Karpas-422 (cell line): ENCODE measurements at regions not wholly inside any gene's neighbourhood (a gene's known extent, or its start where the extent isn't known, plus 50 kb on each side); places are given as distances from the start of the nearest gene placed in this dataset.
"Not testable (repeated sequence)": the region's sequence is repeated elsewhere in the genome, so short reads cannot be mapped to it uniquely, and the experiment has no call there.

Experiments
- DNase-seq: peaks from one replicate; pipeline ENCODE4 v3.0.0-alpha.2; 2015
- H2AFZ ChIP-seq: fragments of 200-600 bp; sonication (generic); 2 replicates; pipeline ENCODE4 v1.6.1; 2014; ENCODE audit warnings: antibody characterized with exemption, low read length, mixed read lengths
- H3K27ac ChIP-seq: fragments of 200-600 bp; sonication (generic); 2 replicates; pipeline ENCODE4 v1.5.1; 2014; ENCODE audit warnings: mild to moderate bottlenecking, low read length, moderate library complexity
- H3K27me3 ChIP-seq: fragments of 200-600 bp; sonication (generic); 2 replicates; pipeline ENCODE4 v1.6.1; 2014; ENCODE audit warnings: low read length, mixed read lengths
- H3K36me3 ChIP-seq: fragments of 200-600 bp; sonication (generic); 2 replicates; pipeline ENCODE4 v1.6.1; 2014; ENCODE audit warnings: low read length, mixed read lengths; ENCODE audit not compliant: insufficient read depth
- H3K4me1 ChIP-seq: fragments of 200-600 bp; sonication (generic); 2 replicates; pipeline ENCODE4 v1.6.1; 2014; ENCODE audit warnings: mild to moderate bottlenecking, low read length, mixed read lengths
- H3K4me2 ChIP-seq: fragments of 200-600 bp; sonication (generic); 2 replicates; pipeline ENCODE4 v1.6.1; 2014; ENCODE audit warnings: low read length, low read depth, mild to moderate bottlenecking; ENCODE audit not compliant: poor library complexity, severe bottlenecking
- H3K4me3 ChIP-seq: fragments of 200-600 bp; sonication (generic); 2 replicates; pipeline ENCODE4 v1.5.1; 2014; ENCODE audit warnings: mild to moderate bottlenecking, antibody characterized with exemption, low read length, mixed read lengths
- H3K79me2 ChIP-seq: fragments of 200-600 bp; sonication (generic); 2 replicates; pipeline ENCODE4 v1.6.1; 2014; ENCODE audit warnings: mild to moderate bottlenecking, low read length, mixed read lengths
- H3K9ac ChIP-seq: fragments of 200-600 bp; sonication (generic); 2 replicates; pipeline ENCODE4 v1.6.0; 2014; ENCODE audit warnings: low read length
- H3K9me2 ChIP-seq: fragments of 200-600 bp; sonication (generic), shearing (Covaris generic); replicated peaks from 2 replicates; pipeline ENCODE4 v1.6.0; 2014; ENCODE audit warnings: mild to moderate bottlenecking, low read length, moderate library complexity; ENCODE audit not compliant: insufficient read depth
- H3K9me3 ChIP-seq: fragments of 300-700, 200-600 bp; sonication (generic); 2 replicates; pipeline ENCODE4 v1.6.1; 2014; ENCODE audit warnings: low read length, mixed read lengths
- H4K20me1 ChIP-seq: fragments of 200-600 bp; sonication (generic); 2 replicates; pipeline ENCODE4 v1.6.1; 2014; ENCODE audit warnings: mild to moderate bottlenecking, antibody characterized with exemption, low read length, low read depth; ENCODE audit not compliant: insufficient read depth

GRCh38 chr6:11890849-11891248 is 112.2 kb upstream of the ADTRP start:
- no peaks in the 10 kb centered on the region for H3K9me2 ChIP-seq
- no peak overlapping the region for H3K9ac ChIP-seq
- H3K9me3 ChIP-seq: no peaks in the 10 kb centered on the region
- H2AFZ ChIP-seq: no peak overlapping the region
- no peaks in the 10 kb centered on the region for H3K4me1 ChIP-seq
- H3K4me2 ChIP-seq: no peak overlapping the region
- H3K4me3 ChIP-seq: no peak overlapping the region
- no peak for DNase-seq
- H3K27me3 ChIP-seq: no peaks in the 10 kb centered on the region
- H3K79me2 ChIP-seq: no peaks in the 10 kb centered on the region
- H3K27ac ChIP-seq: no peak overlapping the region
- no peaks in the 10 kb centered on the region for H3K36me3 ChIP-seq
- no peaks in the 10 kb centered on the region for H4K20me1 ChIP-seq

DNA sequence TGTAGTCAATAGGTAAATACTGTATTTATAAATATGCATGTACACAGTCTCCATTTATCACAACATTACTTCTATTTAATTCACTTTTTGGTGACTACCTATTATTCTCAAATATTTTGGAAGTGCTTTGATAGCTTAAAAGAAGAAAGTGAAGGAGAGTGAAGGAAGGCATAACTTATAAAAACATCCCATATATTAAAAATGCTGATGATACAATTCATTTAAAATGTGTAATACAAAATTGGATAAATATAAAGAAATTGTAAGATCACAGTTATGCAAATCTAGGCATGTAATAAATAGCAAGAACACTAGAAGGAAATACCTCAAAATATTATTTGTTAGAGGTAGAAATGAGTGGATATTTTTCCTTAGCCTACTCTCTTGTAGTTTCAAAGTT is 111.6 kb upstream of the ADTRP start:
- Histone ChIP-seq H3K27me3 (no peaks in the 10 kb centered on the region), H4K20me1 (no peaks in the 10 kb centered on the region), H3K4me1 (no peaks in the 10 kb centered on the region), H3K36me3 (no peaks in the 10 kb centered on the region), H3K79me2 (no peaks in the 10 kb centered on the region), H3K4me2 (no peak overlapping the region), H3K9ac (no peak overlapping the region), H2AFZ (no peak overlapping the region), H3K27ac (no peak overlapping the region), H3K9me2 (no peaks in the 10 kb centered on the region), H3K9me3 (no peaks in the 10 kb centered on the region), H3K4me3 (no peak overlapping the region)
- DNase-seq: no peak

DNA sequence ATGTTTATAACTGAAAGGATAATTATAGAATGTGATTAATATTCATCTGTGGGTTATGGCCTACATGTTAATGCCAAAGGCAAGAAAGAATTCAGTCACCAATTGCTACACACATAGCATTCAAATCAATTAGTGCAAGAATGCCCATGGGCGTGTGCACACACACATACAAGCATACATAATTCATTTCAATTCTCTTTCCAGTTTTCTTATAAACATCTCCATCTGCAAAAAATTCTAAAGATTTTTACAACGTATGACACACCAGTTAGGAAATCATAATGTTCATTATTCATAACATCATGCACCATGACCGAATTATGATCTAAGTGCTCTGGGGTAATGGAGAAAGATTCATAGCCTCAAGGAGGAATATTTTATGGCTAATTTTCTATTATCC is 111.0 kb upstream of the ADTRP start:
- Histone ChIP-seq H3K27me3 (no peaks in the 10 kb centered on the region), H3K36me3 (no peaks in the 10 kb centered on the region), H3K9me3 (no peaks in the 10 kb centered on the region), H3K9me2 (no peaks in the 10 kb centered on the region), H3K4me3 (no peak overlapping the region), H3K4me2 (no peak overlapping the region), H4K20me1 (no peaks in the 10 kb centered on the region), H3K27ac (no peak overlapping the region), H3K79me2 (no peaks in the 10 kb centered on the region), H2AFZ (no peak overlapping the region), H3K4me1 (no peaks in the 10 kb centered on the region), H3K9ac (no peak overlapping the region)
- no peak for DNase-seq

- no peaks in the 10 kb centered on the region for H3K9me3 ChIP-seq
- H3K9ac ChIP-seq: no peak overlapping the region
- no peaks in the 10 kb centered on the region for H4K20me1 ChIP-seq
- no peak overlapping the region for H2AFZ ChIP-seq
- H3K4me3 ChIP-seq: no peak overlapping the region
- no peaks in the 10 kb centered on the region for H3K4me1 ChIP-seq
- no peak overlapping the region for H3K27ac ChIP-seq
- H3K4me2 ChIP-seq: no peak overlapping the region
- no peaks in the 10 kb centered on the region for H3K9me2 ChIP-seq
- H3K27me3 ChIP-seq: no peaks in the 10 kb centered on the region
- no peaks in the 10 kb centered on the region for H3K36me3 ChIP-seq
- H3K79me2 ChIP-seq: no peaks in the 10 kb centered on the region
- DNase-seq: no peak
These were observed 110.1 kb upstream of the ADTRP start for GRCh38 chr6:11888727-11889126.

- Histone ChIP-seq H3K27me3 (no peaks in the 10 kb centered on the region), H3K36me3 (no peaks in the 10 kb centered on the region), H3K79me2 (no peaks in the 10 kb centered on the region), H3K27ac (no peak overlapping the region), H3K9me3 (no peaks in the 10 kb centered on the region), H4K20me1 (no peaks in the 10 kb centered on the region), H3K4me3 (no peak overlapping the region), H2AFZ (no peak overlapping the region), H3K9ac (no peak overlapping the region), H3K4me2 (no peak overlapping the region), H3K9me2 (no peaks in the 10 kb centered on the region), H3K4me1 (no peaks in the 10 kb centered on the region)
- no peak for DNase-seq
These were observed 106.6 kb upstream of the ADTRP start for GRCh38 chr6:11885159-11885558.

DNA sequence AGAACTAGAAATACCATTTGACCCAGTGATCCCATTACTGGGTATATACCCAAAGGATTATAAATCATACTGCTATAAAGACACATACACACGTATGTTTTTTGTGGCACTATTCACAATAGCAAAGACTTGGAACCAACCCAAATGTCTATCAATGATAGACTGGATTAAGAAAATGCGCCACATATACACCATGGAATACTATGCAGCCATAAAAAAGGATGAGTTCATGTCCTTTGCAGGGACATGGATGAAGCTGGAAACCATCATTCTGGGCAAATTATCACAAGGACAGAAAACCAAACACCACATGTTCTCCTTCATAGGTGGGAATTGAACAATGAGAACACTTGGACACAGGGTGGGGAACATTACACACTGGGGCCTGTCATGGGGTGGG is 104.9 kb upstream of the ADTRP start:
- H4K20me1 ChIP-seq, H3K4me2 ChIP-seq, H3K4me3 ChIP-seq, H3K79me2 ChIP-seq, DNase-seq, H2AFZ ChIP-seq, H3K27ac ChIP-seq, H3K9me2 ChIP-seq, H3K27me3 ChIP-seq, H3K9me3 ChIP-seq, H3K9ac ChIP-seq, H3K4me1 ChIP-seq, H3K36me3 ChIP-seq: not testable (repeated sequence)

DNA sequence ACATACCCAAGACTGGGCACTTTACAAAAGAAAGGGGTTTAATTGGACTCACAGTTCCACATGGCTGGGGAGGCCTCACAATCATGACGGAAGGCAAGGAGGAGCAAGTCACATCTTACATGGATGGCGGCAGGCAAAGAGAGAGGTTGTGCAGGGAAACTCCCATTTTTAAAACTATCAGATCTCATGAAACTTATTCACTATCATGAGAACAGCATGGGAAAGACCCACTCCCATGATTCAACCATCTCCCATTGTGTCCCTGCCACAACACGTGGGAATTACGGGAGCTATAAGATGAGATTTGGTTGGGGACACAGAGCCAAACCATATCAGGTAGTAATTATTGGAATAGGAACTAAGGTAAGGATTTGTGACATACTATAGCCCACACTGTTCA is 101.6 kb upstream of the ADTRP start:
- H3K4me1 ChIP-seq, H3K79me2 ChIP-seq: not testable (repeated sequence)

GRCh38 chr6:11878735-11879134 is 100.1 kb upstream of the ADTRP start:
- Histone ChIP-seq H3K4me3 (no peak overlapping the region), H3K27ac (no peak overlapping the region), H3K27me3 (no peaks in the 10 kb centered on the region), H3K9ac (no peak overlapping the region), H2AFZ (no peak overlapping the region), H3K36me3 (no peaks in the 10 kb centered on the region), H3K4me1 (no peaks in the 10 kb centered on the region), H3K9me2 (no peaks in the 10 kb centered on the region), H4K20me1 (no peaks in the 10 kb centered on the region), H3K79me2 (no peaks in the 10 kb centered on the region), H3K4me2 (no peak overlapping the region), H3K9me3 (no peaks in the 10 kb centered on the region)
- no peak for DNase-seq

More for the DNA sequence above, 101.6 kb upstream of the ADTRP start:
- H3K36me3 ChIP-seq, H3K9me2 ChIP-seq, H3K9me3 ChIP-seq, H3K4me2 ChIP-seq, H2AFZ ChIP-seq, H3K27me3 ChIP-seq, H3K4me3 ChIP-seq, H3K9ac ChIP-seq, H3K27ac ChIP-seq, DNase-seq, H4K20me1 ChIP-seq: not testable (repeated sequence)

DNA sequence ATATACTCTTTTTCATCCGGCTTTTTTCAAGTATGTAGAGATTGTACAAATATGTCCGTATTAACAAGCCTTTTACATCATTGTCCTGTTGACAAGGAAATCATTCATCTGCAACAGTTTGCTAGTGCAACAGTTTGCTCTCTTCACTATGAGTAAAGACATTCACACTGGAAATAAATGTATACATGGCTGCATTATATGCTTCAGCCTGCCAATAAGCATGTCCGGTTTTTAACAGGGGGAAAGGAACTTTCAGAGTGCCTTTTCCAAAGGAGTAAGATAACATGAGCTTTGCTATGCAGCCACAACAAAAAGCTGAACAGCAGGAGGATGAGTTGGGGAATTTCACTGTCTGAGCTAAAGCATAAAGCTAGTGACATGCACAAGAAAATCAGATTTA is 99.4 kb upstream of the ADTRP start:
- Histone ChIP-seq H3K79me2 (no peaks in the 10 kb centered on the region), H3K4me1 (no peaks in the 10 kb centered on the region), H3K36me3 (no peaks in the 10 kb centered on the region), H3K9ac (no peak overlapping the region), H3K4me2 (no peak overlapping the region), H2AFZ (no peak overlapping the region), H3K4me3 (no peak overlapping the region), H3K27ac (no peak overlapping the region), H3K9me2 (no peaks in the 10 kb centered on the region), H3K9me3 (no peaks in the 10 kb centered on the region), H4K20me1 (no peaks in the 10 kb centered on the region), H3K27me3 (no peaks in the 10 kb centered on the region)
- no peak for DNase-seq
